ENCODE measurements at regions not wholly inside any gene's neighbourhood (a gene's known extent, or its start where the extent isn't known, plus 50 kb on each side); places are given as distances from the start of the nearest gene placed in this dataset.

DNA sequence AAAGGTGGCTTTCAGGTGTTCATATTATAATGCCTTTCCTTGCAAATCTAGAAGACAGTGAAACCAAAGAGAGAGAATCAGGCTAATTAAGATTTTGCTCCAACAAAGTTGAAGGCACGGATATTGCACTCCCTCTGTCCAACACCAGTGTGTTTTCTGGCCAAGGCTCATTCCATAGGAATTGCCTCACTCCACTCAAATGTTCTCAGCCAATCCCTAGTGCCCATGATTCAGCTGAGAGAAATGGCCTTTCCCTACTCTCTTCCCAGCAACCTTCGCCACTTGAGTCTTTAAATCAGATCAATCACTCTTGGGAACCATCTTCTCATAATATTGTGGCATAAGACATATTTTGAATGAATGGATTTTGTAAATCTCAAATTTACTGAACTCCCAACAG lies 768.2 kb upstream of the ACVR2A start:
- H3K4me3 Mint-ChIP-seq = no peak overlapping the region
- no peaks in the 10 kb centered on the region for H3K36me3 Mint-ChIP-seq (ENCODE audit: low read depth)
- no peak for DNase-seq
- ChIA-PET CTCF (no interaction called here), POLR2A (no interaction called here)
- H3K4me1 Mint-ChIP-seq = peaks cover 1% of the 10 kb centered on the region
- no peaks in the 10 kb centered on the region for H3K9me3 Mint-ChIP-seq
- no peaks in the 10 kb centered on the region for H3K27me3 Mint-ChIP-seq
- H3K27ac Mint-ChIP-seq = no peak overlapping the region

- DNase-seq = no peak
- Mint-ChIP-seq H3K27me3 (peaks cover 3% of the 10 kb centered on the region), H3K4me3 (no peak overlapping the region), H3K36me3 (ENCODE audit: low read depth) (no peaks in the 10 kb centered on the region), H3K4me1 (no peaks in the 10 kb centered on the region), H3K9me3 (peaks cover 14% of the 10 kb centered on the region), H3K27ac (no peak overlapping the region)
- POLR2A ChIA-PET = no interaction called here
- CTCF ChIA-PET = interaction anchor here (3.8 kb wide), 1 partner anchor 15 kb away, joined by 12 read pairs; no protein-coding TSS in a partner anchor
These were observed 776.8 kb upstream of the ACVR2A start for GRCh38 chr2:147068071-147068470.

DNA sequence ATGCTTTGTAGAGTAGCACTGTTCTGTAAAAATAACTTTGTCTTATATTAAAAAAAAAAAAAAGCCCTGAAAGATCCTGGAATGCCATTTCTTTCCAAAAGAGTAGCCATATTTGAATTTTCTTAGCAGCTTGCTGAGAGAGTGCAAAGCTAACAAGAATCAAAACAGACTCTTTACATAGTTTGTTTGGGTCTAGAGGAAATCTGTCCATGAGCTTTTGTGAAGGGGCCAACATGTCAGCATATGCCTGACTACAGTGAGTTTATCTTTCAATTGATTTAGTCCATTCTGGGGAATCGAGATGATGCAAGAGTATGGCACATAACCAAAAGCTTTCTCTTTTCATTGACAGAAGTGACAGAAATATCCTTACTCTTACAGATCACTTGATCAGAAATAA lies 777.7 kb upstream of the ACVR2A start:
- Mint-ChIP-seq H3K36me3 (ENCODE audit: low read depth) (no peaks in the 10 kb centered on the region), H3K27ac (no peak overlapping the region), H3K9me3 (peaks cover 14% of the 10 kb centered on the region), H3K4me3 (no peak overlapping the region), H3K27me3 (peaks cover 7% of the 10 kb centered on the region), H3K4me1 (no peaks in the 10 kb centered on the region)
- POLR2A ChIA-PET = no interaction called here
- DNase-seq = no peak
- CTCF ChIA-PET = interaction anchor here (3.8 kb wide), 1 partner anchor 16 kb away, joined by 12 read pairs; no protein-coding TSS in a partner anchor

DNA sequence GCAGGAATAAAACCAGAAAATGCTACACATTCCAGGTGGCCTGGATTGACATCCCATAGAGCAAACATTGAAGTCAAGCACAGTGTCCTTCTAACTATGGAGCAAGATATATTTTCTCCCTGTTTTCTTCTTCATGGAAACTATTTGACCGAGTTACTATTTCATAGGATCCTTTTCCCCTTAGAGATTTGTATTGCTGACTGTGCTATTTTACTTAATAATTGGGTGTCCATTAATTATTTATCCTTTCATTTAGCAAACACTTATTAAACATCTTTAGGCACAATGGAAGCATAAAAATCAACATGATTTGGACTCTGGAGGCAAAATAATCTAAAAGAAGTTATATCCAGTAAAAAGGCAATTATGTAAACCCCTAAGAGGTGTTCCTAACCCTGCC lies 782.8 kb upstream of the ACVR2A start:
- CTCF ChIA-PET = interaction anchor here (1.2 kb wide), 1 partner anchor 21 kb away, joined by 3 read pairs; no protein-coding TSS in a partner anchor
- Mint-ChIP-seq H3K27ac (no peak overlapping the region), H3K9me3 (peaks cover 14% of the 10 kb centered on the region), H3K36me3 (ENCODE audit: low read depth) (no peaks in the 10 kb centered on the region), H3K4me3 (no peak overlapping the region), H3K4me1 (no peaks in the 10 kb centered on the region), H3K27me3 (peaks cover 9% of the 10 kb centered on the region)
- no peak for DNase-seq
- POLR2A ChIA-PET = no interaction called here

GRCh38 chr2:147061269-147061668 lies 783.6 kb upstream of the ACVR2A start:
- peaks cover 9% of the 10 kb centered on the region for H3K27me3 Mint-ChIP-seq
- no peaks in the 10 kb centered on the region for H3K36me3 Mint-ChIP-seq (ENCODE audit: low read depth)
- H3K4me1 Mint-ChIP-seq = no peaks in the 10 kb centered on the region
- no peak overlapping the region for H3K4me3 Mint-ChIP-seq
- no peak overlapping the region for H3K27ac Mint-ChIP-seq
- POLR2A ChIA-PET = no interaction called here
- DNase-seq = no peak
- CTCF ChIA-PET = no interaction called here
- peaks cover 12% of the 10 kb centered on the region for H3K9me3 Mint-ChIP-seq

DNA sequence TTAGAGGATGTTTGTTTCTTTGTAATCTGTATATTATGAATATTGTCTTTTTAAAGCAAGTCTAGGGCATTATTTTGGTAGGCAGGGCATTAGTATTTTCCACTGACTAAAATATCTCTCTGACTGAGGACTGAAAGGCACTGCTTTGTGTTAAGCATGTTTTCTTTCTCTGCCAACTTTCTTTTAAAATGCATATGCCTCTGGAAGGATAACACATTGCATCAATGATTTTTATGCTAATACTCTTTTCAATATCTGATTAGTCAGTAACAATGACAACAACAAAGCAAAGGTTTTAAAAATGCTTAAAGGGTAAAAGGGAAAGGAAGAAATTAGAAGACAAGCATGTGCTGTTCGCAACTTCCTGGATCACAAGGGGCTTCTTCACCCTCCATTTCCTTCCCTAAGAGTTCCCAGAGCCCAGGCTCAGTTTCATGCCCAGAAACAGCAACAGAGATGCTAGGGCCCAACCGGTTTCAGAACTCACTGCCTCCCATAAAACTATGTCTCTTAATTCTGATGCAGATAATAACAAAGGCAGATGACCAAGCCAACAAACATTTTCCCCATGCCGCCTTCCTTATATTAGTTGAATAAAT lies 786.8 kb upstream of the ACVR2A start:
- ChIA-PET POLR2A (no interaction called here), CTCF (no interaction called here)
- DNase-seq = no peak
- Mint-ChIP-seq H3K27me3 (peaks cover 6% of the 10 kb centered on the region), H3K9me3 (no peaks in the 10 kb centered on the region), H3K27ac (no peak overlapping the region), H3K4me1 (no peaks in the 10 kb centered on the region), H3K36me3 (ENCODE audit: low read depth) (no peaks in the 10 kb centered on the region), H3K4me3 (no peak overlapping the region)

DNA sequence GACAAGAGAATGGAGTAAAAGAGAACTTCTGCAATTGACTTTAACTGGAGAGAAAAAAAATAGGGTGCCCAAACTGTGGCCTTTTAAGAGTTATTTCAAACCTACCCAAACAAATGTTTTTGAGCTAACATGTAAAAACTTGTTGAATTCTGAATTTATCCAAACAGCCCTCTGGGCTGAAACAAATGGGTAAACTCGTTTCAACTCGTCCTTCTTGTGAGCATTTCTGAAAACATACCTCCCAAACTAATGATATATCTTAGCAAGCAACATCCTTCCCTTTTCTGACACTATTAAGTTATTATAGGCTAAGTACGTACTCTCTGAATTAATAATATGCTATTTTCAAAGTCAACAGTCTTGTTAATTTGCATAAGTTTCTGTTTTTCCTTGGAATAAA lies 793.0 kb upstream of the ACVR2A start:
- ChIA-PET CTCF (interaction anchor here (0.7 to 1.5 kb wide), 2 partner anchors 31 to 860 kb away, joined by 3 read pairs; no protein-coding TSS in a partner anchor), POLR2A (no interaction called here)
- no peak for DNase-seq
- Mint-ChIP-seq H3K4me3 (no peak overlapping the region), H3K9me3 (no peaks in the 10 kb centered on the region), H3K4me1 (no peaks in the 10 kb centered on the region), H3K36me3 (ENCODE audit: low read depth) (no peaks in the 10 kb centered on the region), H3K27me3 (peaks cover 3% of the 10 kb centered on the region), H3K27ac (no peak overlapping the region)

DNA sequence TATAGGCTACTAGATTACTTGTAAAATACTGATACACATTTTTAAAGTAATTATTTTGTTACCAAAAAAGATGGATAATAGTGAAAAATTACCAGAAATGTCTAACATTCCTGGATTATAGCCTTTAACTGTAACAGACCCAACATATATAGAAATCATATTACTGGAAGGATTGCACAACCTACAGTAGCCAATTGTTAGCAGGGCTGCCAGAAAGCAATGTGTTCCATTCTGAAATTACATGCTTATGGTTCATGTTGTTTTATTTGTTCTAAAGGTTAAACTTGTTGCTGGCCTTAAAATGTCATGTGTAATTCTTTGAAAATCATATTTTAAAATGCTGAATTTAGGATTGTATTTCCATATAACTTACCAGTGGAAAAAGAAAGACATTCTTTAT lies 793.6 kb upstream of the ACVR2A start:
- POLR2A ChIA-PET = no interaction called here
- CTCF ChIA-PET = no interaction called here
- DNase-seq = no peak
- H3K36me3 Mint-ChIP-seq (ENCODE audit: low read depth) = no peaks in the 10 kb centered on the region
- H3K4me3 Mint-ChIP-seq = no peak overlapping the region
- H3K27me3 Mint-ChIP-seq = peaks cover 3% of the 10 kb centered on the region
- no peaks in the 10 kb centered on the region for H3K9me3 Mint-ChIP-seq
- H3K27ac Mint-ChIP-seq = no peak overlapping the region
- no peaks in the 10 kb centered on the region for H3K4me1 Mint-ChIP-seq

DNA sequence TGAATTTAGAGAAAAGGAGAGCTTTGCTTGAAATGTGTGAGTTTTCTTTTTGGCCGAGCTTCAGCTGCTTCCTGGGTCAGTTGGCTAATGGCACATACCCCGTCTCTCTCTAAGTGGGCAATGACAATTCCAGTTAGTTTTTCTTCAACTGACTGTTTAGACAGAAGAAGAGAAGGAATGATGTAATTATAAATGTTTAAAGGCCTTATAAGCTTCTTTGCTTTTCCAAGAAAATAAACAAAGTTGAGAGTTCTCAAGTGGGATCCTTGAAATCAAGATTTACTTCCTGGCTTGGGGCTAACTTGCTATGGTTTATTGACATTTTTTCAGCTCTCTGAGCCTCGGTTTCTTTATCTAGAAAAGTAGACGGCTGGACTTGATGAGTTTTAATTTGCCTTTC lies 794.9 kb upstream of the ACVR2A start:
- Mint-ChIP-seq H3K27me3 (peaks cover 3% of the 10 kb centered on the region), H3K9me3 (no peaks in the 10 kb centered on the region), H3K4me3 (no peak overlapping the region), H3K36me3 (ENCODE audit: low read depth) (no peaks in the 10 kb centered on the region), H3K4me1 (peaks cover 4% of the 10 kb centered on the region), H3K27ac (no peak overlapping the region)
- DNase-seq = no peak
- ChIA-PET CTCF (interaction anchor here (1.1 to 1.4 kb wide), 2 partner anchors 282 to 387 kb away, joined by 3 read pairs; no protein-coding TSS in a partner anchor), POLR2A (no interaction called here)

DNA sequence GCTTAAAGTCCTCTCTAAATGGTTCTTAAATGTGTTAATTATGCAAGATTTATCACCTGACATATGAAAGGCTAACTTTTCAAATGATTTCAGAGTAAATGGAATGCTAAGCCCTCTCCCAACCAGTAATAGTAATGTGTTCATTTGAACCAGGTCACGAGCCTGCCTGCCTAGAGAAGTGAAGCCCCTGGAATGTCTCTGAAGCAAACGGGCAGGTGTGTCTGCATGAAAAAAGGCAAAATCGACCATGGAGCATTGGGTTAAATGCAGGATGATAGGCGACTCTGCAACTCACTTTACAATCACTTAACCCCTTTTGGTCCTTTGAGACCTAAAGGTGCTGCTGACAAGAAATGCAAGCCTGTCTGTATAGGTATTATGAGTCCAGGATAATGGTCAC lies 798.4 kb upstream of the ACVR2A start:
- Mint-ChIP-seq H3K27me3 (peaks cover 5% of the 10 kb centered on the region), H3K27ac (no peak overlapping the region), H3K4me1 (peaks cover 4% of the 10 kb centered on the region), H3K9me3 (no peaks in the 10 kb centered on the region), H3K4me3 (no peak overlapping the region), H3K36me3 (ENCODE audit: low read depth) (no peaks in the 10 kb centered on the region)
- POLR2A ChIA-PET = interaction anchor here (1.1 kb wide), 1 partner anchor 248 kb away, joined by 3 read pairs; no protein-coding TSS in a partner anchor
- CTCF ChIA-PET = interaction anchor here (3.3 kb wide), 1 partner anchor 865 kb away, joined by 73 read pairs; no protein-coding TSS in a partner anchor
- no peak for DNase-seq

DNA sequence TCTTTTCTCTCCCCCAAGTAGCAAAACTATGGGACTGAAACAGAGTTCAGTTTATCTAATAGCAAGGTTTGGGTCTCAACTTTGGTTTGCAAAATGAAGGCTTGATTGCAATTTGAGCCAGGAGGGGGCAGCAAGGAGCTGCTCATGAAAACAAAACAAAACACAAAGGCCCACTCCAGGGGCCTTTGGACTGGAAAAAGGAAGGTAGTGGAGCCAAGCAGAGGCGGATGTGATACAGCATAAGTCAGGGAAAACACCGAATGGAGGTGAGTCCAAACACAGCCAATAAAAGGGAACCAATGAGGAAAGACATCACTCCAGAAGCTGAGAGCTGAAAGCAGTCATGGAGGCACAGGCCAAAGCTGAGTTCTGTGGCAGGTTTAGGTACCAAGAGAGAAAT lies 799.7 kb upstream of the ACVR2A start:
- Mint-ChIP-seq H3K4me1 (peaks cover 4% of the 10 kb centered on the region), H3K9me3 (no peaks in the 10 kb centered on the region), H3K27ac (no peak overlapping the region), H3K36me3 (ENCODE audit: low read depth) (no peaks in the 10 kb centered on the region), H3K4me3 (no peak overlapping the region), H3K27me3 (peaks cover 5% of the 10 kb centered on the region)
- DNase-seq = peak; percentile 62
- POLR2A ChIA-PET = interaction anchor here (1.6 kb wide), 1 partner anchor 866 kb away, joined by 7 read pairs; no protein-coding TSS in a partner anchor
- CTCF ChIA-PET = interaction anchor here (0.7 to 3.3 kb wide), 19 partner anchors 11 to 888 kb away, joined by 3 to 73 read pairs (median 3); no protein-coding TSS in a partner anchor

GRCh38 chr2:147041121-147041494 lies 803.7 kb upstream of the ACVR2A start:
- DNase-seq = no peak
- no peak overlapping the region for H3K4me3 Mint-ChIP-seq
- POLR2A ChIA-PET = no interaction called here
- peaks cover 4% of the 10 kb centered on the region for H3K27me3 Mint-ChIP-seq
- no peak overlapping the region for H3K27ac Mint-ChIP-seq
- CTCF ChIA-PET = no interaction called here
- peaks cover 9% of the 10 kb centered on the region for H3K4me1 Mint-ChIP-seq
- no peaks in the 10 kb centered on the region for H3K9me3 Mint-ChIP-seq
- no peaks in the 10 kb centered on the region for H3K36me3 Mint-ChIP-seq (ENCODE audit: low read depth)

DNA sequence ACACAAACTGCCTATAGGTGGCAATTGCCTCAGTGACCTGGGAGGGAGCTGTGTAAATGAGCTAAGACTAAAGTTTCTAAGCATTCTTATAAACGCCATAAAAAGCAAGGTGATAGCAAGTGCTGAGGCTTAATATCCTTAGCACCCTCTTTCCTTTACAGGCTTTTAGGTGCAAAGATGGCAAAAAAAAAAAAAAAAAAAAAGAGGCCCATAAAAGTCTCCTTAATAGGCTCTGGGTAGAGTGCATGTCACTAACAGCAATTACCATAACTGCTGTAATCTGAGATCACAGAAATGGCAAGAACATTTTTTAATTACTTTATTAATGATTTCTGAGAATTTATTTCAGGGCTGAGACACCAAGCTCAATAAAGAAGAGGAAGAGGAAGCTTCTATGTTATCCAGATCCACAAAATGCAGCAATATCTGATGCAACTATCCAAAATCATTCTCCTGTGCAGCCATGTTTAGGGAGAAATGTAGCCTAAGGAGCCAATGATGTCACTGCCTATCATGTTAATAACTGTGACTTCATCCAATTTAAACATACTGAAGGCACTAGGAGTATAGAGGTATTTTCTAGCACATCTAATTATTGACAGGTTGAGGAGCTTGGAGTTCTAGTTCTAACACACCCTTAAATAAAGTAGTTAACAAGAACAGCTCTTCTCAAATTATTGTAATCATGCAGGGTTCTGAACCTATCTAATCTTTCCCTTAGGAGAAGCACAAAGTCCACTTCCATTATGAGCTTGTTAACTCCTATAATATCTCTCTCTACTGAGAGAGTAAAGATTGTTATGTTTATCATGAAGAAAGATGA lies 804.3 kb upstream of the ACVR2A start:
- Mint-ChIP-seq H3K36me3 (ENCODE audit: low read depth) (no peaks in the 10 kb centered on the region), H3K4me1 (peaks cover 9% of the 10 kb centered on the region), H3K4me3 (no peak overlapping the region), H3K27me3 (peaks cover 4% of the 10 kb centered on the region), H3K9me3 (peaks cover 2% of the 10 kb centered on the region), H3K27ac (no peak overlapping the region)
- ChIA-PET POLR2A (no interaction called here), CTCF (interaction anchor here (0.7 kb wide), 2 partner anchors 23 to 386 kb away, joined by 3 to 5 read pairs; no protein-coding TSS in a partner anchor)
- no peak for DNase-seq
